HepG2 (cell line): ENCODE measurements at regions not wholly inside any gene's neighbourhood (a gene's known extent, or its start where the extent isn't known, plus 50 kb on each side); places are given as distances from the start of the nearest gene placed in this dataset.

ENCODE experiments used
- ATAC-seq: fragments of 200-7000 bp; cut with Tn5 transposase; 3 replicates; pipeline ENCODE4 v1.9.1; 2020; ENCODE audit warnings: mild to moderate bottlenecking, moderate library complexity
- BruUV-seq: library from RNA; stranded (reverse); fragments of 400-500 nt; replicated peaks from 2 replicates; lab custom pipeline; 2021; lab: Mats Ljungman, UMichigan
- CTCF ChIA-PET: fragments of 300-600 bp; formaldehyde crosslinking; extraction: SDS; loops from one replicate; lab custom pipeline; 2021; ENCODE audit warnings: low total read pairs, inconsistent platforms, low intra/inter-chr PET ratio; lab: Yijun Ruan, JAX
- POLR2A ChIA-PET: fragments of 350-600 bp; sonication (Branson Sonifier 250); formaldehyde crosslinking; loops from one replicate; lab custom pipeline; 2020; ENCODE audit warnings: antibody characterized with exemption, inconsistent platforms; lab: Yijun Ruan, JAX
- DNase-seq: peaks from one replicate; pipeline ENCODE4 v3.0.0-alpha.2; 2015; ENCODE audit warnings: low spot score
- FAIRE-seq: peaks from 3 replicates; lab custom pipeline; 2011; peaks lifted over from hg19 to GRCh38; lab: Jason Lieb, UNC
- H2AFZ ChIP-seq: one replicate; pipeline ENCODE4 v1.6.1; 2011; ENCODE audit warnings: low read length, inconsistent platforms
- H3K27ac ChIP-seq: fragments of 300-600 bp; 3 replicates; pipeline ENCODE4 v1.8.0; 2011; ENCODE audit warnings: mixed run types, mild to moderate bottlenecking, mixed read lengths, low read length, inconsistent platforms; ENCODE audit not compliant: insufficient read depth; ENCODE audit errors: extremely low read length
- H3K27me3 ChIP-seq, 2 experiments: fragments of 200-600 bp in 1 of 2; 2 replicates in 1 of 2; 3 replicates in 1 of 2; pipeline versions ENCODE4 v1.6.0 to v1.8.0; 2011; ENCODE audit warnings: low read length in 2 of 2, mild to moderate bottlenecking in 2 of 2, moderate library complexity in 2 of 2, inconsistent platforms in 1 of 2; ENCODE audit not compliant: insufficient read depth in 2 of 2, control insufficient read depth in 1 of 2
- H3K36me3 ChIP-seq, 2 experiments: fragments of 200-600 bp in 1 of 2; replicated peaks in 1 of 2; 2 replicates in 1 of 2; 3 replicates in 1 of 2; pipeline versions ENCODE4 v1.5.1 to v1.8.0; 2011; ENCODE audit warnings: low read length in 2 of 2, inconsistent platforms in 1 of 2; ENCODE audit not compliant: insufficient read depth in 2 of 2, control insufficient read depth in 1 of 2
- H3K4me1 ChIP-seq: 2 replicates; pipeline ENCODE4 v1.5.1; 2012; ENCODE audit warnings: low read length, inconsistent platforms; ENCODE audit not compliant: insufficient read depth
- H3K4me2 ChIP-seq: 2 replicates; pipeline ENCODE4 v1.6.0; 2011; ENCODE audit warnings: low read depth, low read length, inconsistent platforms
- H3K4me3 ChIP-seq, 3 experiments: fragments of 200-600 bp in 1 of 3; sonication (generic), shearing (Covaris generic) in 1 of 3; replicated peaks in 1 of 3; 2 replicates each; pipeline ENCODE4 v1.5.1; 2011 to 2016; ENCODE audit warnings: low read length in 3 of 3, inconsistent platforms in 2 of 3, low read depth in 2 of 3, mild to moderate bottlenecking in 2 of 3, control low read depth in 1 of 3, mixed read lengths in 1 of 3; ENCODE audit not compliant: insufficient read depth in 1 of 3
- H3K79me2 ChIP-seq: one replicate; pipeline ENCODE4 v1.6.1; 2011; ENCODE audit warnings: low read length, inconsistent platforms; ENCODE audit not compliant: insufficient read depth
- H3K9ac ChIP-seq: 2 replicates; pipeline ENCODE4 v1.6.0; 2011; ENCODE audit warnings: mild to moderate bottlenecking, low read depth, low read length, inconsistent platforms; ENCODE audit not compliant: insufficient read depth
- H3K9me3 ChIP-seq: 2 replicates; pipeline ENCODE4 v1.5.1; 2012; ENCODE audit warnings: mild to moderate bottlenecking, low read length
- H4K20me1 ChIP-seq: 2 replicates; pipeline ENCODE4 v1.6.0; 2011; ENCODE audit warnings: inconsistent platforms, mild to moderate bottlenecking, low read length, moderate library complexity; ENCODE audit not compliant: insufficient read depth
- DR1 ChIP-seq: sonication (generic); formaldehyde crosslinking; IDR thresholded peaks from 2 replicates; pipeline ENCODE4 v1.8.0; 2021; ENCODE audit warnings: mild to moderate bottlenecking, missing genetic modification reagents, inconsistent platforms
- ESRRA ChIP-seq: sonication (generic); formaldehyde crosslinking; IDR thresholded peaks from 2 replicates; pipeline ENCODE4 v1.5.1; 2020; ENCODE audit warnings: mild to moderate bottlenecking, low read depth, missing genetic modification reagents
- GTF2F1 ChIP-seq: fragments of 150-350 bp; IDR thresholded peaks from 2 replicates; pipeline ENCODE4 v1.6.1; 2014; ENCODE audit warnings: low read length
- GTF3A ChIP-seq: sonication (generic); formaldehyde crosslinking; conservative IDR thresholded peaks from 2 replicates; pipeline ENCODE4 v1.4.0; 2020; ENCODE audit warnings: mild to moderate bottlenecking, missing genetic modification reagents
- NCOR1 ChIP-seq: fragments of 200-600 bp; sonication (generic); IDR thresholded peaks from 2 replicates; pipeline ENCODE4 v1.7.0; 2017; ENCODE audit warnings: antibody characterized with exemption, low read length, borderline replicate concordance
- SRSF1 ChIP-seq: fragments of 200-400 bp; formaldehyde crosslinking; optimal IDR thresholded peaks from 2 replicates; pipeline ENCODE3; 2017; ENCODE audit warnings: mild to moderate bottlenecking, low read depth, low read length, moderate library complexity
- ZNF564 ChIP-seq: sonication (generic); formaldehyde crosslinking; IDR thresholded peaks from 2 replicates; pipeline ENCODE4 v1.8.1; 2023; ENCODE audit warnings: mild to moderate bottlenecking, missing genetic modification reagents
- ZNF782 ChIP-seq: sonication (generic); formaldehyde crosslinking; IDR thresholded peaks from 2 replicates; pipeline ENCODE4 v1.4.0; 2020; ENCODE audit warnings: missing genetic modification reagents, mild to moderate bottlenecking, borderline replicate concordance
- ZSCAN29 ChIP-seq: sonication (generic); formaldehyde crosslinking; conservative IDR thresholded peaks from 2 replicates; pipeline ENCODE4 v1.4.0; 2020; ENCODE audit warnings: mild to moderate bottlenecking, missing genetic modification reagents
- WGBS: methylation state at CpG from one replicate; pipeline ENCODE4 v1.1.6; 2017; ENCODE audit warnings: low lambda C conversion rate; 5-methylcytosine and 5-hydroxymethylcytosine counted together
- in situ Hi-C: cut with HindIII; loops from 2 replicates; pipeline ENCODE4 v1.10.0; 2017; ENCODE audit warnings: low pct_unique_long_range_greater_than_20kb; ENCODE audit not compliant: extremely low pct_ligation_motif_present
- intact Hi-C: fragments of 100-400 bp; cut with micrococcal nuclease; formaldehyde crosslinking; loops from one replicate; pipeline ENCODE4 v1.10.0; 2022; ENCODE audit not compliant: unreplicated experiment
- TF ChIP-seq, protein P1 (sequence below): sonication (generic); formaldehyde crosslinking; IDR thresholded peaks from 2 replicates; pipeline ENCODE4 v1.5.0; 2020; ENCODE audit warnings: missing genetic modification reagents
- TF ChIP-seq, protein P2 (sequence below), 2 experiments: sonication (generic) in 1 of 2; formaldehyde crosslinking in 1 of 2; IDR thresholded peaks; 2 replicates each; pipeline versions ENCODE4 v1.5.1 to v1.6.1; 2011 to 2020; ENCODE audit warnings: borderline replicate concordance in 1 of 2, low read depth in 1 of 2, low read length in 1 of 2, mild to moderate bottlenecking in 1 of 2, missing genetic modification reagents in 1 of 2, moderate library complexity in 1 of 2

DNA sequence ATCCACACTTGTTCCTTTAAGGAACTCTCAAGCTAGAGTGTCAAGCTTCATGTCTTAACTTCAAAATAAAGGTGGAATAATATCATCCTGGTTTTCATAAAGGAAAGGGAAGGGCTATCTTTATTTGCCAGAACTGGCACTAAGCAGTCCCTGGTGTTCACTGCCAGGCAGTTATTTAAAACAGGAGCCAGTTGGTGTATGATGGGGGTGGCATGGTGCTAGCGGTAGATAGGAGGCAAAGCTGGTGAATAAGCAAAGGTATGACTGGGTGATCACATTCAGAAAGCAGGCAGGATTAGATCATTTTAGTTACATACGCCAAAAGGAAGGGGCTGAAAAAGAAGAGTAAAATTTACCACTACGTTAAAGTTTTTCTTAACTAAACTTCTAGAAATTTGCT lies 776.3 kb downstream of the BCL11A start (continued):
- no peak for TF ChIP-seq SRSF1
- TF ChIP-seq, protein P1, sequence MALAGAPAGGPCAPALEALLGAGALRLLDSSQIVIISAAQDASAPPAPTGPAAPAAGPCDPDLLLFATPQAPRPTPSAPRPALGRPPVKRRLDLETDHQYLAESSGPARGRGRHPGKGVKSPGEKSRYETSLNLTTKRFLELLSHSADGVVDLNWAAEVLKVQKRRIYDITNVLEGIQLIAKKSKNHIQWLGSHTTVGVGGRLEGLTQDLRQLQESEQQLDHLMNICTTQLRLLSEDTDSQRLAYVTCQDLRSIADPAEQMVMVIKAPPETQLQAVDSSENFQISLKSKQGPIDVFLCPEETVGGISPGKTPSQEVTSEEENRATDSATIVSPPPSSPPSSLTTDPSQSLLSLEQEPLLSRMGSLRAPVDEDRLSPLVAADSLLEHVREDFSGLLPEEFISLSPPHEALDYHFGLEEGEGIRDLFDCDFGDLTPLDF (CRISPR knock-in tag) = no peak

DNA sequence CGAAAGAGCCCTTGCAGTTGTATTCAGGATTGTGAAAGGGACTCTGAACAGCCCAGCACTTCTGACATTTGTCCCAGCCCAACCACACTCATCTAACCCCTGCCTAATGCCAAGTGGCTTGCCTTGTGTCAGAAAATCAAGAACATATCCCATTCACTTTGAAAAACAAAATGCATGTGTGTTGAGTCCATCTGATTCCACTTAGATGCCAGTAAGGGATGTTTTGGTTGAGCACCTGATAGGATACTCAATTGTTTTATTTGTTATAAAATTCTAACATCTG lies 776.8 kb downstream of the BCL11A start:
- DNase-seq = no peak
- Histone ChIP-seq H3K27ac (no peak overlapping the region), H3K4me1 (no peaks in the 10 kb centered on the region), H3K9me3 (no peaks in the 10 kb centered on the region), H3K27me3 (no peaks in the 10 kb centered on the region), H4K20me1 (no peaks in the 10 kb centered on the region), H3K79me2 (no peaks in the 10 kb centered on the region), H3K4me3 (no peak overlapping the region), H3K36me3 (no peaks in the 10 kb centered on the region), H3K9ac (no peak overlapping the region), H3K4me2 (no peak overlapping the region), H2AFZ (no peak overlapping the region)
- ChIA-PET CTCF (no interaction called here), POLR2A (no interaction called here)
- BruUV-seq = no TSS peak
- no peak for ATAC-seq
- TF ChIP-seq ZNF564 (CRISPR knock-in tag) (no peak), NCOR1 (no peak), GTF3A (CRISPR knock-in tag) (no peak), ZNF782 (no peak), ZSCAN29 (CRISPR knock-in tag) (no peak), DR1 (CRISPR knock-in tag) (no peak), ESRRA (CRISPR knock-in tag) (no peak), GTF2F1 (no peak)
- TF ChIP-seq, protein P2, sequence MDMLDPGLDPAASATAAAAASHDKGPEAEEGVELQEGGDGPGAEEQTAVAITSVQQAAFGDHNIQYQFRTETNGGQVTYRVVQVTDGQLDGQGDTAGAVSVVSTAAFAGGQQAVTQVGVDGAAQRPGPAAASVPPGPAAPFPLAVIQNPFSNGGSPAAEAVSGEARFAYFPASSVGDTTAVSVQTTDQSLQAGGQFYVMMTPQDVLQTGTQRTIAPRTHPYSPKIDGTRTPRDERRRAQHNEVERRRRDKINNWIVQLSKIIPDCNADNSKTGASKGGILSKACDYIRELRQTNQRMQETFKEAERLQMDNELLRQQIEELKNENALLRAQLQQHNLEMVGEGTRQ (IDR thresholded peaks at IDR 0.05; ENCODE audit: low read depth, low read length) = no peak
- TF ChIP-seq, protein P2 (CRISPR knock-in tag; IDR thresholded peaks at IDR 0.05; ENCODE audit: borderline replicate concordance) = no peak
- FAIRE-seq = no peak
- WGBS = 0% methylated on average over 1 of the region's 1 CpG
- intact Hi-C loops (no loop called here), in situ Hi-C loops (no loop called here)
